HCT116 (cell line): ENCODE measurements at regions not wholly inside any gene's neighbourhood (a gene's known extent, or its start where the extent isn't known, plus 50 kb on each side); places are given as distances from the start of the nearest gene placed in this dataset.

Experiments
- ATAC-seq: fragments of 200-7000 bp; cut with Tn5 transposase; 2 replicates; pipeline ENCODE4 v1.9.1; 2020; ENCODE audit warnings: mild to moderate bottlenecking, moderate library complexity
- BruUV-seq: library from RNA; stranded (reverse); fragments of 400-500 nt; replicated peaks from 2 replicates; lab custom pipeline; 2021; lab: Mats Ljungman, UMichigan
- CTCF ChIA-PET: fragments of 300-600 bp; sonication (Branson Sonifier 250); formaldehyde crosslinking; loops from one replicate; lab custom pipeline; 2021; ENCODE audit warnings: antibody characterized with exemption; lab: Charles Lee
- POLR2A ChIA-PET: fragments of 300-600, 350-600 bp; sonication (Branson Sonifier 250); formaldehyde crosslinking; loops from one replicate; lab custom pipeline; 2021; ENCODE audit warnings: antibody characterized with exemption; lab: Charles Lee
- RAD21 ChIA-PET, 2 experiments: fragments of 300-600 bp; sonication (Branson Sonifier 250); formaldehyde crosslinking; loops; one replicate each; lab custom pipeline; 2023; ENCODE audit warnings: low total read pairs in 2 of 2; ENCODE audit not compliant: uncharacterized antibody in 2 of 2, unreplicated experiment in 2 of 2, low non-redundant PET in 1 of 2; lab: Charles Lee
- DNase-seq: peaks from one replicate; pipeline ENCODE4 v3.0.0-alpha.2; 2010; ENCODE audit warnings: low read depth, low spot score
- H2AFZ ChIP-seq: fragments of 200-600 bp; shearing (Covaris generic), sonication (generic); 2 replicates; pipeline ENCODE4 v1.6.1; 2017; ENCODE audit warnings: low read depth, mixed run types, mixed read lengths, antibody characterized with exemption, low read length; ENCODE audit not compliant: poor library complexity, severe bottlenecking
- H3K27ac ChIP-seq: 2 replicates; pipeline ENCODE4 v1.5.1; 2012; ENCODE audit warnings: low read depth, low read length
- H3K27me3 ChIP-seq: fragments of 200-600 bp; sonication (generic); 2 replicates; pipeline ENCODE4 v1.6.1; 2016; ENCODE audit warnings: mixed run types, low read length, mixed read lengths; ENCODE audit not compliant: insufficient read depth
- H3K36me3 ChIP-seq, 2 experiments: fragments of 200-500 bp in 1 of 2; fragments of 200-600 bp in 1 of 2; sonication (Bioruptor generic) in 1 of 2; sonication (generic) in 1 of 2; 2 replicates each; pipeline versions ENCODE4 v1.5.1 to v1.6.1; 2014 to 2016; ENCODE audit warnings: low read length in 2 of 2, inconsistent platforms in 1 of 2, mixed read lengths in 1 of 2, mixed run types in 1 of 2; ENCODE audit not compliant: insufficient read depth in 2 of 2, control insufficient read depth in 1 of 2
- H3K4me1 ChIP-seq, 2 experiments: fragments of 200-600 bp in 1 of 2; sonication (generic) in 1 of 2; 2 replicates each; pipeline versions ENCODE4 v1.5.1 to v1.6.1; 2012 to 2017; ENCODE audit warnings: low read length in 2 of 2, inconsistent platforms in 1 of 2, mild to moderate bottlenecking in 1 of 2, mixed read lengths in 1 of 2, mixed run types in 1 of 2, moderate library complexity in 1 of 2; ENCODE audit not compliant: insufficient read depth in 2 of 2, control insufficient read depth in 1 of 2
- H3K4me2 ChIP-seq: fragments of 200-600 bp; sonication (generic); 2 replicates; pipeline ENCODE4 v1.6.1; 2017; ENCODE audit warnings: mixed run types, low read length, mixed read lengths
- H3K4me3 ChIP-seq, 2 experiments: fragments of 200-600 bp in 1 of 2; sonication (generic) in 1 of 2; replicated peaks in 1 of 2; 2 replicates each; pipeline ENCODE4 v1.5.1; 2011 to 2016; ENCODE audit warnings: low read length in 2 of 2, control low read depth in 1 of 2, low read depth in 1 of 2, mild to moderate bottlenecking in 1 of 2, mixed read lengths in 1 of 2, mixed run types in 1 of 2
- H3K79me2 ChIP-seq: fragments of 200-600 bp; sonication (generic); 2 replicates; pipeline ENCODE4 v1.6.1; 2017; ENCODE audit warnings: mild to moderate bottlenecking, mixed run types, low read length, moderate library complexity, mixed read lengths; ENCODE audit not compliant: insufficient read depth
- H3K9ac ChIP-seq: fragments of 200-600 bp; sonication (generic); 2 replicates; pipeline ENCODE4 v1.6.1; 2016; ENCODE audit warnings: low read length, mixed read lengths
- H3K9me2 ChIP-seq: fragments of 200-600 bp; sonication (generic), shearing (Covaris generic); 2 replicates; pipeline ENCODE4 v1.6.1; 2017; ENCODE audit warnings: mixed run types, mild to moderate bottlenecking, moderate library complexity; ENCODE audit not compliant: insufficient read depth
- H3K9me3 ChIP-seq, 2 experiments: fragments of 200-500 bp in 1 of 2; fragments of 200-600 bp in 1 of 2; sonication (Bioruptor generic) in 1 of 2; sonication (generic) in 1 of 2; 2 replicates each; pipeline ENCODE4 v1.6.1; 2014 to 2017; ENCODE audit warnings: low read length in 2 of 2, mixed read lengths in 2 of 2, inconsistent platforms in 1 of 2, low read depth in 1 of 2, mild to moderate bottlenecking in 1 of 2, mixed run types in 1 of 2, moderate library complexity in 1 of 2; ENCODE audit not compliant: control insufficient read depth in 1 of 2, insufficient read depth in 1 of 2
- H4K20me1 ChIP-seq: fragments of 200-600 bp; sonication (generic), shearing (Covaris generic); 2 replicates; pipeline ENCODE4 v1.6.1; 2017; ENCODE audit warnings: mixed run types, mild to moderate bottlenecking, moderate library complexity; ENCODE audit not compliant: insufficient read depth
- ATF3 ChIP-seq: IDR thresholded peaks from 2 replicates; pipeline ENCODE4 v1.6.1; 2012
- CBX3 ChIP-seq: IDR thresholded peaks from 2 replicates; pipeline ENCODE4 v1.6.1; 2012; ENCODE audit warnings: low read depth
- CEBPB ChIP-seq: IDR thresholded peaks from 2 replicates; pipeline ENCODE4 v1.6.1; 2012; ENCODE audit warnings: low read depth
- EGR1 ChIP-seq: IDR thresholded peaks from 2 replicates; pipeline ENCODE4 v1.6.1; 2012; ENCODE audit warnings: low read depth
- ELF1 ChIP-seq: IDR thresholded peaks from 2 replicates; pipeline ENCODE4 v1.6.1; 2012; ENCODE audit warnings: low read depth, borderline replicate concordance
- EZH2 ChIP-seq: fragments of 200-600 bp; sonication (generic); IDR thresholded peaks from 2 replicates; pipeline ENCODE4 v1.6.1; 2017; ENCODE audit warnings: antibody characterized with exemption, mixed run types
- EZH2phosphoT487 ChIP-seq: fragments of 200-600 bp; IDR thresholded peaks from 2 replicates; pipeline ENCODE4 v1.6.1; 2018; ENCODE audit warnings: antibody characterized with exemption, borderline replicate concordance
- FOSL1 ChIP-seq: IDR thresholded peaks from 2 replicates; pipeline ENCODE4 v1.6.1; 2012; ENCODE audit warnings: low read depth
- JUND ChIP-seq: IDR thresholded peaks from 2 replicates; pipeline ENCODE4 v1.6.1; 2012
- POLR2A ChIP-seq: IDR thresholded peaks from 2 replicates; pipeline ENCODE4 v1.7.0; 2011; ENCODE audit warnings: borderline replicate concordance; ENCODE audit not compliant: insufficient read depth, insufficient read length; ENCODE audit errors: extremely low read depth
- POLR2AphosphoS5 ChIP-seq: IDR thresholded peaks from 2 replicates; pipeline ENCODE4 v1.6.1; 2011; ENCODE audit warnings: mild to moderate bottlenecking, low read depth, low read length, moderate library complexity
- RAD21 ChIP-seq: IDR thresholded peaks from 2 replicates; pipeline ENCODE4 v1.6.1; 2012; ENCODE audit warnings: low read depth, mild to moderate bottlenecking
- SIN3A ChIP-seq: IDR thresholded peaks from 2 replicates; pipeline ENCODE4 v1.6.1; 2012; ENCODE audit warnings: low read depth
- SP1 ChIP-seq: IDR thresholded peaks from 2 replicates; pipeline ENCODE4 v1.6.1; 2012; ENCODE audit warnings: low read depth
- SRF ChIP-seq: IDR thresholded peaks from 2 replicates; pipeline ENCODE4 v1.6.1; 2012; ENCODE audit warnings: low read depth
- TCF7L2 ChIP-seq: IDR thresholded peaks from 2 replicates; pipeline ENCODE4 v1.7.0; 2011; ENCODE audit warnings: borderline replicate concordance, inconsistent platforms; ENCODE audit not compliant: insufficient read depth, insufficient read length; ENCODE audit errors: extremely low read depth
- YY1 ChIP-seq: IDR thresholded peaks from 2 replicates; pipeline ENCODE4 v1.6.1; 2011; ENCODE audit warnings: low read length, low read depth, moderate library complexity, mild to moderate bottlenecking; ENCODE audit not compliant: insufficient replicate concordance; ENCODE audit errors: extremely low read depth
- ZBTB33 ChIP-seq: IDR thresholded peaks from 2 replicates; pipeline ENCODE4 v1.6.1; 2011; ENCODE audit warnings: mild to moderate bottlenecking, low read length, moderate library complexity; ENCODE audit not compliant: insufficient replicate concordance; ENCODE audit errors: extremely low read depth
- ZFX ChIP-seq: fragments of 450-650 bp; IDR thresholded peaks from 2 replicates; pipeline ENCODE4 v1.6.1; 2017
- ZNF274 ChIP-seq: fragments of 200-500 bp; sonication (Bioruptor generic); IDR thresholded peaks from 2 replicates; pipeline ENCODE4 v1.6.1; 2014; ENCODE audit warnings: mild to moderate bottlenecking, low read depth, low read length, inconsistent platforms
- intact Hi-C: fragments of 100-400 bp; cut with micrococcal nuclease; formaldehyde crosslinking; loops from 2 replicates; pipeline ENCODE4 v1.10.0; 2022

GRCh38 chr3:177758126-177758525 is 560.8 kb upstream of the TBL1XR1 start:
- CTCF ChIA-PET = no interaction called here
- BruUV-seq = no TSS peak
- Histone ChIP-seq H3K27ac (no peak overlapping the region), H4K20me1 (no peaks in the 10 kb centered on the region), H3K4me2 (no peak overlapping the region), H2AFZ (no peak overlapping the region), H3K9me3 (no peaks in the 10 kb centered on the region), H3K9me2 (no peaks in the 10 kb centered on the region), H3K27me3 (no peaks in the 10 kb centered on the region), H3K4me1 (peaks cover 0 to 10% of the 10 kb centered on the region in 2 experiments; a peak in 1 of 4 replicates), H3K4me3 (no peak overlapping the region), H3K9ac (no peak overlapping the region), H3K79me2 (no peaks in the 10 kb centered on the region), H3K36me3 (no peaks in the 10 kb centered on the region)
- TF ChIP-seq SIN3A (no peak), YY1 (no peak), ZBTB33 (no peak), ELF1 (no peak), ZFX (no peak), SRF (no peak), POLR2A (no peak), POLR2AphosphoS5 (no peak), EZH2phosphoT487 (no peak)
- RAD21 ChIA-PET = no interaction called here
- DNase-seq (no peak), ATAC-seq (no peak)
- POLR2A ChIA-PET = no interaction called here
- intact Hi-C loops = no loop called here

- H3K36me3 ChIP-seq = no peaks in the 10 kb centered on the region
- BruUV-seq = no TSS peak
- H3K79me2 ChIP-seq = no peaks in the 10 kb centered on the region
- intact Hi-C loops = no loop called here
- ChIA-PET CTCF (no interaction called here), RAD21 (no interaction called here), POLR2A (no interaction called here)
- no peak overlapping the region for H3K4me2 ChIP-seq
- no peak overlapping the region for H3K27ac ChIP-seq
- no peak overlapping the region for H3K4me3 ChIP-seq
- H4K20me1 ChIP-seq = no peaks in the 10 kb centered on the region
- H2AFZ ChIP-seq = no peak overlapping the region
- no peaks in the 10 kb centered on the region for H3K27me3 ChIP-seq
- peaks cover 0 to 10% of the 10 kb centered on the region in 2 experiments; a peak in 1 of 4 replicates for H3K4me1 ChIP-seq
- no peaks in the 10 kb centered on the region for H3K9me2 ChIP-seq
- H3K9ac ChIP-seq = no peak overlapping the region
- ATAC-seq (no peak), DNase-seq (no peak)
- H3K9me3 ChIP-seq = no peaks in the 10 kb centered on the region
- no peak for TF ChIP-seq RAD21
- no peak for TF ChIP-seq EZH2phosphoT487
- TF ChIP-seq ELF1 = no peak
- TF ChIP-seq CBX3 = no peak
- TF ChIP-seq SP1 = no peak
- TF ChIP-seq ZBTB33 = no peak
- no peak for TF ChIP-seq EGR1
- no peak for TF ChIP-seq JUND
- no peak for TF ChIP-seq FOSL1
- no peak for TF ChIP-seq YY1
- no peak for TF ChIP-seq CEBPB
- no peak for TF ChIP-seq TCF7L2
- no peak for TF ChIP-seq ATF3
- no peak for TF ChIP-seq EZH2
- no peak for TF ChIP-seq SRF
- no peak for TF ChIP-seq ZNF274
Observed at GRCh38 chr3:177760803-177761202, 563.5 kb upstream of the TBL1XR1 start.
